GM12878 (cell line): ENCODE measurements at regions not wholly inside any gene's neighbourhood (a gene's known extent, or its start where the extent isn't known, plus 50 kb on each side); places are given as distances from the start of the nearest gene placed in this dataset.

ENCODE experiments used
- ATAC-seq: fragments of 200-7000 bp; cut with Tn5 transposase; 3 replicates; pipeline ENCODE4 v1.9.1; 2020; ENCODE audit warnings: mild to moderate bottlenecking, moderate library complexity
- BruUV-seq: library from RNA; stranded (reverse); fragments of 400-500 nt; replicated peaks from 2 replicates; lab custom pipeline; 2021; lab: Mats Ljungman, UMichigan
- CTCF ChIA-PET: fragments of 300-600 bp; sonication (Branson Sonifier 250); formaldehyde crosslinking; extraction: SDS; loops from one replicate; lab custom pipeline; 2021; ENCODE audit warnings: inconsistent platforms; lab: Yijun Ruan, JAX
- POLR2A ChIA-PET: fragments of 350-600 bp; formaldehyde crosslinking; extraction: SDS; loops from one replicate; lab custom pipeline; 2021; ENCODE audit warnings: inconsistent platforms; lab: Charles Lee
- RAD21 ChIA-PET: fragments of 300-600 bp; sonication (Branson Sonifier 250); formaldehyde crosslinking; loops from one replicate; lab custom pipeline; 2023; ENCODE audit warnings: antibody characterized with exemption; ENCODE audit not compliant: unreplicated experiment; lab: Charles Lee
- SMC1A ChIA-PET: fragments of 300-600 bp; sonication (Branson Sonifier 250); formaldehyde crosslinking; loops from one replicate; lab custom pipeline; 2023; ENCODE audit not compliant: unreplicated experiment, uncharacterized antibody; lab: Charles Lee
- DNase-seq: peaks from one replicate; pipeline ENCODE4 v3.0.0-alpha.2; 2011; ENCODE audit warnings: low read depth, low spot score
- FAIRE-seq: peaks from 3 replicates; lab custom pipeline; 2011; peaks lifted over from hg19 to GRCh38; lab: Jason Lieb, UNC
- H2AFZ ChIP-seq: 2 replicates; pipeline ENCODE4 v1.6.0; 2011; ENCODE audit warnings: low read depth, low read length, control low read depth; ENCODE audit not compliant: control insufficient read depth
- H3K27ac ChIP-seq: 2 replicates; pipeline ENCODE4 v1.5.1; 2011; ENCODE audit warnings: control low read depth; ENCODE audit not compliant: control insufficient read depth, insufficient read depth
- H3K27me3 ChIP-seq, 2 experiments: replicated peaks in 1 of 2; 2 replicates each; pipeline versions ENCODE4 v1.6.0 to v1.6.1; 2011; ENCODE audit warnings: low read length in 1 of 2; ENCODE audit not compliant: control insufficient read depth in 2 of 2, insufficient read depth in 2 of 2
- H3K36me3 ChIP-seq, 2 experiments: 2 replicates each; pipeline ENCODE4 v1.5.1; 2011; ENCODE audit warnings: low read length in 1 of 2; ENCODE audit not compliant: control insufficient read depth in 2 of 2, insufficient read depth in 2 of 2
- H3K4me1 ChIP-seq: 2 replicates; pipeline ENCODE4 v1.6.1; 2011; ENCODE audit warnings: mild to moderate bottlenecking, low read length, moderate library complexity, mixed read lengths; ENCODE audit not compliant: control insufficient read depth, insufficient read depth
- H3K4me2 ChIP-seq: 2 replicates; pipeline ENCODE4 v1.6.0; 2011; ENCODE audit warnings: control low read depth; ENCODE audit not compliant: control insufficient read depth, insufficient read depth
- H3K4me3 ChIP-seq: fragments of 200-600 bp; sonication (generic); 2 replicates; pipeline ENCODE4 v1.5.1; 2016
- H3K79me2 ChIP-seq: 2 replicates; pipeline ENCODE4 v1.6.0; 2011; ENCODE audit warnings: low read length; ENCODE audit not compliant: control insufficient read depth, insufficient read depth
- H3K9ac ChIP-seq: 2 replicates; pipeline ENCODE4 v1.8.0; 2011; ENCODE audit warnings: low read length, control low read depth, mixed read lengths; ENCODE audit not compliant: control insufficient read depth, insufficient read depth
- H3K9me3 ChIP-seq: replicated peaks from 3 replicates; pipeline ENCODE4 v1.5.1; 2011; ENCODE audit warnings: mild to moderate bottlenecking, low read length; ENCODE audit not compliant: control insufficient read depth, insufficient read depth
- H4K20me1 ChIP-seq: 2 replicates; pipeline ENCODE4 v1.6.0; 2011; ENCODE audit not compliant: control insufficient read depth, insufficient read depth
- BHLHE40 ChIP-seq, 2 experiments: fragments of 450-650 bp in 1 of 2; IDR thresholded peaks; 2 replicates each; pipeline ENCODE4 v1.6.1; 2011 to 2017; ENCODE audit warnings: low read depth in 2 of 2, borderline replicate concordance in 1 of 2, improper control_type of control experiment in 1 of 2, low read length in 1 of 2, mild to moderate bottlenecking in 1 of 2
- ELK1 ChIP-seq: IDR thresholded peaks from 2 replicates; pipeline ENCODE4 v1.6.1; 2012; ENCODE audit warnings: low read depth, low read length, improper control_type of control experiment
- ETV6 ChIP-seq, 2 experiments: fragments of 450-650 bp in 1 of 2; IDR thresholded peaks in 1 of 2; conservative IDR thresholded peaks in 1 of 2; 2 replicates each; pipeline ENCODE4 v1.6.1; 2014; ENCODE audit warnings: antibody characterized with exemption in 1 of 2, borderline replicate concordance in 1 of 2, low read depth in 1 of 2, mild to moderate bottlenecking in 1 of 2, moderate library complexity in 1 of 2
- FOXM1 ChIP-seq: IDR thresholded peaks from 2 replicates; pipeline ENCODE4 v1.6.1; 2012; ENCODE audit warnings: low read depth, mild to moderate bottlenecking, inconsistent platforms, low read length, moderate library complexity
- IKZF1 ChIP-seq: fragments of 450-650 bp; conservative IDR thresholded peaks from 2 replicates; pipeline ENCODE4 v1.6.1; 2017; ENCODE audit warnings: antibody characterized with exemption, mild to moderate bottlenecking
- NFXL1 ChIP-seq: fragments of 450-650 bp; IDR thresholded peaks from 2 replicates; pipeline ENCODE4 v1.6.1; 2017; ENCODE audit warnings: antibody characterized with exemption, mild to moderate bottlenecking, borderline replicate concordance
- NR2F1 ChIP-seq: fragments of 450-650 bp; conservative IDR thresholded peaks from 2 replicates; pipeline ENCODE4 v1.6.1; 2017; ENCODE audit warnings: mild to moderate bottlenecking
- SMAD5 ChIP-seq: IDR thresholded peaks from 2 replicates; pipeline ENCODE4 v1.6.1; 2016; ENCODE audit warnings: antibody characterized with exemption, low read depth
- ZNF274 ChIP-seq: IDR thresholded peaks from one replicate; pipeline ENCODE4 v1.8.0; 2011; ENCODE audit not compliant: insufficient read length, insufficient read depth
- ZNF622 ChIP-seq: fragments of 450-650 bp; IDR thresholded peaks from 2 replicates; pipeline ENCODE4 v1.6.1; 2017; ENCODE audit warnings: mild to moderate bottlenecking, inconsistent platforms
- WGBS: methylation state at CpG from one replicate; pipeline ENCODE4 v1.1.6; 2016; ENCODE audit warnings: low lambda C conversion rate; ENCODE audit not compliant: insufficient replicate concordance, insufficient coverage; ENCODE audit errors: missing lambda C conversion rate; 5-methylcytosine and 5-hydroxymethylcytosine counted together
- in situ Hi-C: fragments of 300-500 bp; cut with MboI; formaldehyde crosslinking; loops from 9 replicates; pipeline ENCODE4 v1.14.3; 2018; ENCODE audit warnings: mixed read lengths
- intact Hi-C: fragments of 100-400 bp; cut with micrococcal nuclease; formaldehyde crosslinking; loops from one replicate; pipeline ENCODE4 v1.14.2; 2022; ENCODE audit not compliant: unreplicated experiment

GRCh38 chr20:53853111-53853713, 217.2 kb downstream of the BCAS1 start:
- peak overlapping the region; percentile 41 for H2AFZ ChIP-seq
- no peaks in the 10 kb centered on the region for H3K9me3 ChIP-seq
- DNase-seq = no peak
- WGBS = 61% methylated on average over 4 of the region's 4 CpGs
- SMC1A ChIA-PET = interaction anchor here (0.7 to 7.6 kb wide), 5 partner anchors 9 to 63 kb away, joined by 3 to 133 read pairs (median 4); no protein-coding TSS in a partner anchor
- no peaks in the 10 kb centered on the region for H3K27me3 ChIP-seq
- H3K9ac ChIP-seq = no peak overlapping the region
- in situ Hi-C loops (no loop called here), intact Hi-C loops (no loop called here)
- POLR2A ChIA-PET = interaction anchor here (0.5 kb wide), 1 partner anchor 23 kb away, joined by 7 read pairs; no protein-coding TSS in a partner anchor
- H4K20me1 ChIP-seq = no peaks in the 10 kb centered on the region
- no peaks in the 10 kb centered on the region for H3K36me3 ChIP-seq
- CTCF ChIA-PET = interaction anchor here (0.9 to 2.0 kb wide), 3 partner anchors 10 to 27 kb away, joined by 3 to 11 read pairs (median 3); no protein-coding TSS in a partner anchor
- H3K4me1 ChIP-seq = peaks cover 5% of the 10 kb centered on the region
- H3K79me2 ChIP-seq = no peaks in the 10 kb centered on the region
- H3K27ac ChIP-seq = no peak overlapping the region
- TF ChIP-seq ZNF622 = no peak
- TF ChIP-seq FOXM1 = no peak
- no peak for TF ChIP-seq SMAD5
- 0 out of 2 replicates have a peak, but pooled peaks have one; percentile 11 for TF ChIP-seq IKZF1
- no peak for TF ChIP-seq ELK1
- TF ChIP-seq ZNF274 = no peak
- no peak for TF ChIP-seq BHLHE40 (IDR thresholded peaks at IDR 0.05; ENCODE audit: borderline replicate concordance in 1 of 2, low read depth in 2 of 2, low read length in 1 of 2)
- TF ChIP-seq NR2F1 = no peak
- peak in 1 of 2 experiments; percentile 93; a peak in 2 of 4 replicates for TF ChIP-seq ETV6 (conservative IDR thresholded peaks at IDR 0.05 in 1 of 2, IDR thresholded peaks at IDR 0.05 in 1 of 2; ENCODE audit: borderline replicate concordance in 1 of 2, low read depth in 1 of 2)
- peak; percentile 75 for TF ChIP-seq NFXL1
- no TSS peak for BruUV-seq
- FAIRE-seq = peak; percentile 68
- H3K4me3 ChIP-seq = no peak overlapping the region
- no peak overlapping the region for H3K4me2 ChIP-seq
- ATAC-seq = peak; percentile 32; the same call in 2 of the 3 replicates
- RAD21 ChIA-PET = interaction anchor here (2.0 to 2.3 kb wide), 2 partner anchors 12 to 13 kb away, joined by 6 to 9 read pairs; no protein-coding TSS in a partner anchor
